Endothelial cell of umbilical vein (primary cell): ENCODE measurements at regions not wholly inside any gene's neighbourhood (a gene's known extent, or its start where the extent isn't known, plus 50 kb on each side); places are given as distances from the start of the nearest gene placed in this dataset.

Experiments used
- BruUV-seq: library from RNA; stranded (reverse); fragments of 400-500 nt; replicated peaks from 2 replicates; lab custom pipeline; 2021; lab: Mats Ljungman, UMichigan
- CTCF ChIA-PET: fragments of 300-600, 350-600 bp; sonication (Branson Sonifier 250); formaldehyde crosslinking; loops from one replicate; lab custom pipeline; 2021; ENCODE audit warnings: antibody characterized with exemption, inconsistent platforms; lab: Charles Lee
- POLR2A ChIA-PET: fragments of 300-600, 350-600 bp; sonication (Branson Sonifier 250); formaldehyde crosslinking; loops from one replicate; lab custom pipeline; 2021; ENCODE audit warnings: antibody characterized with exemption, inconsistent platforms; lab: Charles Lee
- DNase-seq: peaks from one replicate; pipeline ENCODE4 v3.0.0-alpha.2; 2011; ENCODE audit warnings: low read depth, low spot score
- FAIRE-seq: peaks from 2 replicates; lab custom pipeline; 2011; peaks lifted over from hg19 to GRCh38; lab: Jason Lieb, UNC
- H2AFZ ChIP-seq: 2 replicates; pipeline ENCODE4 v1.6.0; 2012; ENCODE audit warnings: low read depth, low read length, control low read depth, inconsistent platforms
- H3K27ac ChIP-seq: 2 replicates; pipeline ENCODE4 v1.5.1; 2011; ENCODE audit warnings: low read depth, mild to moderate bottlenecking, control low read depth, low read length, moderate library complexity; ENCODE audit not compliant: insufficient read depth
- H3K27me3 ChIP-seq, 2 experiments: 2 replicates each; pipeline versions ENCODE4 v1.6.0 to v1.6.1; 2011; ENCODE audit warnings: low read length in 2 of 2, mixed read lengths in 1 of 2; ENCODE audit not compliant: control insufficient read depth in 2 of 2, insufficient read depth in 2 of 2
- H3K36me3 ChIP-seq, 2 experiments: 2 replicates in 1 of 2; 3 replicates in 1 of 2; pipeline ENCODE4 v1.5.1; 2011; ENCODE audit warnings: low read length in 2 of 2, mild to moderate bottlenecking in 1 of 2, moderate library complexity in 1 of 2; ENCODE audit not compliant: control insufficient read depth in 2 of 2, insufficient read depth in 2 of 2; ENCODE audit errors: extremely low read depth in 1 of 2
- H3K4me1 ChIP-seq: 3 replicates; pipeline ENCODE4 v1.5.1; 2011; ENCODE audit warnings: mild to moderate bottlenecking, low read length; ENCODE audit not compliant: control insufficient read depth, insufficient read depth; ENCODE audit errors: extremely low read depth
- H3K4me2 ChIP-seq: 2 replicates; pipeline ENCODE4 v1.6.1; 2011; ENCODE audit warnings: low read length, control low read depth, mixed read lengths; ENCODE audit not compliant: insufficient read depth
- H3K4me3 ChIP-seq, 3 experiments: fragments of 200-600 bp in 1 of 3; sonication (generic), shearing (Covaris generic) in 1 of 3; replicated peaks in 1 of 3; 2 replicates each; pipeline ENCODE4 v1.5.1; 2011 to 2016; ENCODE audit warnings: control low read depth in 3 of 3, low read length in 3 of 3, mild to moderate bottlenecking in 2 of 3, inconsistent platforms in 1 of 3, low read depth in 1 of 3, moderate library complexity in 1 of 3; ENCODE audit not compliant: insufficient read depth in 1 of 3
- H3K79me2 ChIP-seq: 2 replicates; pipeline ENCODE4 v1.6.0; 2012; ENCODE audit warnings: low read length, inconsistent platforms; ENCODE audit not compliant: control insufficient read depth, insufficient read depth
- H3K9ac ChIP-seq: replicated peaks from 2 replicates; pipeline ENCODE3; 2011; ENCODE audit warnings: low read length, control low read depth; ENCODE audit not compliant: insufficient read depth; ENCODE audit errors: extremely low read depth
- H3K9me1 ChIP-seq: replicated peaks from 3 replicates; pipeline ENCODE4 v1.6.0; 2011; ENCODE audit warnings: mild to moderate bottlenecking, low read length; ENCODE audit not compliant: control insufficient read depth, insufficient read depth; ENCODE audit errors: extremely low read depth
- H3K9me3 ChIP-seq: replicated peaks from 2 replicates; pipeline ENCODE4 v1.5.1; 2012; ENCODE audit warnings: low read length, inconsistent platforms; ENCODE audit not compliant: control insufficient read depth, insufficient read depth
- H4K20me1 ChIP-seq: replicated peaks from 2 replicates; pipeline ENCODE3; 2011; ENCODE audit warnings: mild to moderate bottlenecking, low read length; ENCODE audit not compliant: control insufficient read depth, insufficient read depth; ENCODE audit errors: extremely low read depth
- CTCF ChIP-seq, 2 donors: IDR thresholded peaks; 1 replicate in 1 of 2; 2 replicates in 1 of 2; pipeline ENCODE4 v1.5.1; 2011; ENCODE audit warnings: low read length in 2 of 2, mild to moderate bottlenecking in 2 of 2, moderate library complexity in 2 of 2, control low read depth in 1 of 2, inconsistent platforms in 1 of 2, low read depth in 1 of 2; ENCODE audit not compliant: insufficient read depth in 1 of 2; ENCODE audit errors: extremely low read depth in 1 of 2
- EZH2 ChIP-seq: IDR thresholded peaks from 2 replicates; pipeline ENCODE4 v1.6.1; 2012; ENCODE audit warnings: borderline replicate concordance, low read depth, mild to moderate bottlenecking, moderate library complexity, low read length, inconsistent platforms; ENCODE audit not compliant: severe bottlenecking
- FOS ChIP-seq: IDR thresholded peaks from 2 replicates; pipeline ENCODE4 v1.6.1; 2011; ENCODE audit warnings: mild to moderate bottlenecking, low read length, moderate library complexity, borderline replicate concordance; ENCODE audit not compliant: insufficient read depth
- JUN ChIP-seq: IDR thresholded peaks from 2 replicates; pipeline ENCODE4 v1.6.1; 2011; ENCODE audit warnings: borderline replicate concordance, low read depth; ENCODE audit not compliant: insufficient read length, insufficient read depth
- MYC ChIP-seq: IDR thresholded peaks from one replicate; pipeline ENCODE4 v1.6.1; 2011; ENCODE audit warnings: mild to moderate bottlenecking, low read depth, low read length
- POLR2A ChIP-seq: IDR thresholded peaks from 2 replicates; pipeline ENCODE4 v1.6.1; 2012; ENCODE audit warnings: low read depth, mild to moderate bottlenecking, control low read depth, low read length
- POLR2AphosphoS5 ChIP-seq: IDR thresholded peaks from 2 replicates; pipeline ENCODE4 v1.6.1; 2012; ENCODE audit warnings: low read depth, mild to moderate bottlenecking, control low read depth, low read length, moderate library complexity; ENCODE audit not compliant: insufficient read depth
- dilution Hi-C: fragments of 300-500 bp; cut with MboI; formaldehyde crosslinking; loops from one replicate; pipeline ENCODE4 v1.15.0; 2019; ENCODE audit warnings: low sequenced_read_pairs; ENCODE audit not compliant: extremely low pct_ligation_motif_present
- intact Hi-C: fragments of 100-400 bp; cut with micrococcal nuclease; formaldehyde crosslinking; loops from one replicate; pipeline ENCODE4 v1.10.0; 2022

- Histone ChIP-seq H3K79me2 (no peaks in the 10 kb centered on the region), H3K27me3 (no peaks in the 10 kb centered on the region), H3K9me1 (no peaks in the 10 kb centered on the region), H3K4me1 (peaks cover 8% of the 10 kb centered on the region), H3K4me3 (no peak overlapping the region), H3K27ac (no peak overlapping the region), H3K9me3 (no peaks in the 10 kb centered on the region), H2AFZ (no peak overlapping the region), H3K4me2 (no peak overlapping the region), H4K20me1 (no peaks in the 10 kb centered on the region), H3K36me3 (no peaks in the 10 kb centered on the region), H3K9ac (no peak overlapping the region)
- POLR2A ChIA-PET, result no interaction called here
- no TSS peak for BruUV-seq
- FAIRE-seq (no peak), DNase-seq (no peak)
- TF ChIP-seq CTCF (IDR thresholded peaks at IDR 0.05; ENCODE audit: extremely low read depth in 1 of 2, insufficient read depth in 1 of 2, low read depth in 1 of 2, low read length in 2 of 2) (no peak), POLR2A (no peak), FOS (no peak), POLR2AphosphoS5 (no peak), MYC (no peak), JUN (no peak), EZH2 (no peak)
- CTCF ChIA-PET, result no interaction called here
- intact Hi-C loops (no loop called here), dilution Hi-C loops (no loop called here)
Measured at GRCh38 chr3:99477650-99478049, 160.7 kb upstream of the COL8A1 start.

GRCh38 chr3:99475229-99475628 is 163.2 kb upstream of the COL8A1 start:
- intact Hi-C loops, result no loop called here

More at GRCh38 chr3:99475229-99475628, 163.2 kb upstream of the COL8A1 start:
- dilution Hi-C loops, result no loop called here
- H3K9me1 ChIP-seq, result no peaks in the 10 kb centered on the region
- BruUV-seq, result no TSS peak
- no peaks in the 10 kb centered on the region for H3K9me3 ChIP-seq
- H3K4me1 ChIP-seq, result no peaks in the 10 kb centered on the region
- H3K36me3 ChIP-seq, result no peaks in the 10 kb centered on the region
- DNase-seq (no peak), FAIRE-seq (no peak)
- H3K4me3 ChIP-seq, result no peak overlapping the region
- no peak overlapping the region for H3K9ac ChIP-seq
- TF ChIP-seq FOS, result no peak
- no peak overlapping the region for H3K27ac ChIP-seq
- H3K4me2 ChIP-seq, result no peak overlapping the region
- H3K27me3 ChIP-seq, result no peaks in the 10 kb centered on the region
- no peaks in the 10 kb centered on the region for H3K79me2 ChIP-seq
- POLR2A ChIA-PET, result no interaction called here
- H4K20me1 ChIP-seq, result no peaks in the 10 kb centered on the region
- no peak overlapping the region for H2AFZ ChIP-seq
- CTCF ChIA-PET, result no interaction called here
